HT-29 (cell line): ENCODE measurements at regions not wholly inside any gene's neighbourhood (a gene's known extent, or its start where the extent isn't known, plus 50 kb on each side); places are given as distances from the start of the nearest gene placed in this dataset. TPM values are rescaled to one million over a fixed set of nuclear protein-coding genes. Genes with fewer than 3 reads are reported as not detected.

ENCODE experiments used
- DNase-seq: peaks from one replicate; pipeline ENCODE4 v3.0.0-alpha.2; 2015; ENCODE audit warnings: low spot score
- small RNA-seq: library from RNA; depleted of rRNA; stranded (forward); fragments of <200 nt; gene quantifications from one replicate; pipeline ENCODE3, GENCODE V24; 2014

DNA sequence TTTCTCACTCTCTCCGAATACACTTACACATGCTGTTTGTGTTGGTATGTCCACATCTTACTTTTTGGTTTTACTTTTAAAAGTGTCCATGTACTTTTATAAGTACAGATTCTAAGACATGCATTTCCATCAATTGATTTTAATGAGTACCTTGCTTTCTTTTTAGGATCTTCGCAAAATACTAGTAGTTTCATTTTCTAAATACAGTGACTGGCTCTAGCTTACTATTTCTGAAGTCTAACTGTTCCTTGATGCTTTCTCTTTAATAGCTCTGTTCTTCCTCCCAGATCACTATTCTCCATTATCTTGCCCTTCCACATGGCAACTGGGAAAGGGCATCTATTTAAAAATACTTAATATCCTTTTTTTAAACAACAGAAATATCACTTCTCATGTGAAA is 164.1 kb downstream of the KITLG start:
- no peak for DNase-seq

DNA sequence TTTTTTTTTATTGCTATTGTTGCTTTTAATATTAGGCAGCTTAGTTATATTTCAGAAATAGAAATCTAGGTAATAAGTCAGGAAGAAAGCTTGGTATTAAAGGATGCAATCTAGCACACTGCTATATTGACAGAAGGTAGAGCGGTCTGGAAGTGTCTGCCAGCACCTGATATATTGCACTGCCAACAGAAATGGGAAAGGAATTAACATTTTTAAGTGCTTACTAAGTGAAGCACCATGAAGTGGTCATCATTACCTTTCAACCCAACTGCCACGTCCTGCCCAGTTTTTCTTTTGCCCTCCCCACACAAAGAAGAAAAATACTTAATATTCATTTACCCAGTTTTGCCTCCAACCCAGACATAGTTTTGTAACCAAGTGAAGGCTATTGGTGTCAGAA is 163.5 kb downstream of the KITLG start:
- DNase-seq = no peak

DNA sequence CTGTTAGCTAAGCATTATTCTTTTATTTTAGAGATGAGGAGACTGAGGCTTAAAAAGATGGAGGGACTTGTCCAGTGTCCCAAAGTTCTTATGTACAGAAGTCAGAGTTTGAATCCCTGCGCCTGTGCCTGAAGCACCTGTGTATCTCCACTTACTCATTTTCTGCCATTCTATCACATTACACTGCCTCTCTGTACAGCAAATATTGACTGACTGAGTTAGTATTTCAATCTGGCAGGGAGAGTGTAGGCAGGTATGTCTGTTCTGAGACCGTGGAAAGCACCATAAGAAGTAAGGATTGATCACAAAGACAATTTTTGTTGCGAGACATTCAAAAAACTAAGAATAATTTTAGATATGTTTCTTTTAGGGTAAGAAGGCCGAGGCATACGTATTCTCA is 162.7 kb downstream of the KITLG start:
- DNase-seq = no peak

DNA sequence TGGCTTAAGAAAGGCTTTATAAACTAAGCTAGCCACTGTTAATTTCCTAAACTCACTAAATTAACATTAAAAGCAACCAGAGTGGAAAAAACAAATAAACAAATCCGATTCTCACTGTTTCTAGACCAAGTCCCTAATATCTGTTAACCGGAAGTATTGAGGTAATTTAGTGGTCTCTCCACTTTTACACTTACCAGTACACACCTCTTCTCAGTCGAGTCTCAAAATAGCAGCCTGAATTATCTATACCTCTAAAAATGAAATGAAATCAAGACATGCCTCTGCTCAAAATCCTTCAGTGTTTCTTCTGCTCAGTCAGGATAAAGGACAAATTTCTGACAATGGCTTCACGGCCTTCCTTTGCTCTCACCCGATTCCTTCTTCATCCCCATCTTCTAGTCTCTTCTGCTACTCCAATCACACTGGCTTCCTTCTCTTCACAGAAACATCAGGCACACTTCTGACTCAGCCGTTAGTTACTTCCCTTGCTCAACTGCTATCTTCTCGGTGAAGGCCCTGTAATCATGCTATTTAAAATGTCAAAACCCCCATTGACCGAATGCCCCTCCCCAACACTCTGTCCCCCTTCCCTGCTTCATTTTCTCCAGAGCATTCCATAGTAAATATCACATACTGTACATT is 161.3 kb downstream of the KITLG start:
- no peak for DNase-seq

GRCh38 chr12:88419794-88420193 is 160.5 kb downstream of the KITLG start:
- DNase-seq = no peak

- DNase-seq = no peak
These were observed 159.8 kb downstream of the KITLG start for GRCh38 chr12:88420457-88420856.

DNA sequence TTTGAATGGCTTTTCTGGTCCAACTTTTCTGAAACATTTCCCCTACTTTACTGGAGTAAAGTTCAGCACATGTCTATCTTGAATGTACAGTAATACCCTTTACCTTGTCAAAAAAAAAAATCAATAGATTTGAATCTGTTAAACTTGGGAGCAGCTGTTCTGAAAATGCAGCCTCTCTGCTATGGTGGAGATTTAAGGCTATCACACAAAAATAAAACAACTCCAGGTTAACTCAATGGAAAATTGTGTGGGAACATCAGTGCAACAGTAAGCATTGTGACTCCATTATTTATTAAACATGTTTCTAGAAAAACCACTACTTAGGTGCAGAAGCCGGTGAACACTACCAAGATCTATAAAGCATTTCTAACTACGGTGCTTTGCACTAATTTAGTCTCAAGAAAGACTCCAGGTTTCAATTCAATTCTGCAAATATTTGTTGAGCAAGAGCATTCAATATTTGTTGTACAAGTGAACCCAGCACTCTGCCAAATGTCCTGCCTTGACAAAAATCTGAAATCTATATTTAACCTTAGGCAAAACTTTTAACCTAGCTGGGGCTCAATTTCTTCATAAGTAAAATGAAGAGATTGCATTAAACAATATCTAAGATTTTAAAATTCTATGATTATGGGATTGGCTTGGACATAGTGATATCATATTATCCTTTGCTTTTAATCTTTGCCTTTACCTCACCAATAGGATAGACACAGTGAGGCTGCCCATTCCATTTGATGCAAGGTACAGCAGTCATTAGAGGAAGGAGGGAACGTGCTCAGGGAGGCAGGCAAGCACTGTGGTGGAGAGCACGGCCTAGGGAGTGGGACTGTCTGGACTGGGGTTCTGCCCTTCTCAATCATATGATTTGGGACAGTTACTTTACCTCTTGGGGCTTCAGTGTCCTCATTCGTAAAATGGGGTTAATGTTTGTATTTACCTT is 155.2 kb downstream of the KITLG start:
- no peak for DNase-seq

GRCh38 chr12:88428350-88428749 is 151.9 kb downstream of the KITLG start:
- no peak for DNase-seq

DNA sequence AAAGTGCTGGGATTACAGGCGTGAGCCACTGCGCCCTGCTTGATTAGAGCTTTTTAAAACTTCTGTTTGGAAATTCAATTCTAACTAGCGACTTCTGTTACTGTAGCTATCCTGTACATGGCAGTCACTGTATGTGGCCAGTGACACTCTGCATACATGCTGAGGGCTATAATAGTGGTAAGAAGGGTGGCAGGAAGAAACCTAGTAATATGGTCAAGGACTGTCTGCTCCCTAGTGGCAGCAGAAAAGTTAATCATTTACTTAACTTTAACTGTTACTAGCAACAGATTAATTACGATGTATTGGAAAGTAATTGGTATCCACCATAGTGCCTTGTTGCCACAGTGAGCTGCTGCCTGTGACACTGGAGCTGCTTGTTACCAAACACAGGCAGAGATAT is 149.0 kb downstream of the KITLG start:
- DNase-seq = no peak

DNA sequence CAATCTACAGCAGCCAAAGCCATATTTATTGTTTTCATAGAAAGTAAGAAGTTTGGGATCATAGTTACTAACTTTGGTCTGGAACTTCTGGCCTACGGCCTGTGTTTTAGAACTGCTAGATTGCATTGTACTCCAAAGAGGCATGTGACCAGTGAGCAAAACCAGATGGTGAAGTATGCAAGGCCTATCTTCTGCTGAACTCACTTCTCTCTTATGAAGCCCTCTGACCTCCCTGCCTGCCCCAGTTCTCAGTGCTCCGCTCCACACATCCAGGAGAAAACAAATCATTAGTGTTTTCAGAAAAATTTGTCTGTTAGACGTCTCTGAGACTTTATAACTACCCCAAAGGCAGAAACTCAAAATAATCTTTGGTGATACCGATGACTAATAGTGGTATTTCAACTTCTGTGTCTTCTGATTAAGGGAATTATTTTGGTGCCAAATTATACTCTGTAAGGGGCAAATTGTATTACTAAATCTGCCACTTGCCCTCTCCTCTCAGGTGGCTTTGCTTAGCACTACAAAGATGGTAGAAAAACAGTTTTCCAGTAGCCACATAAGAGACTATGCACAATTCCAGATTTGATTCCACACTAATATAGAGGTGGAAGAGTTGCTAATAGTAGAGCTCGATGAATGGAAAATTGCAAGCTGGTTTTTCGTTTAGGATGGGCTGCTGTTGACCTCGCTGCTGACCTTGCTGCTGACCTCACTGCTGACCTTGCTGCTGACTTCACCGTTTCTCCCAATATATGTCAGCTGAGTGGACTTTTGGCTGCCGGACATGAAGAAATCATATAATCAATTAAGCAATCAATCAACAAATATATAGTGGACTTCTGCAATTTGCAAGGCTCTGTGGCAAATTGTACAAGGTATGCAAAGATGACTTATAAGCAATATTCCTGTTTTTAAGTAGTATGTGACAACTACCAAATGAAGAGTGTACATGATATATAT is 147.5 kb downstream of the KITLG start:
- no peak for DNase-seq

- DNase-seq = no peak
These were observed 146.1 kb downstream of the KITLG start for GRCh38 chr12:88433997-88434703.

DNA sequence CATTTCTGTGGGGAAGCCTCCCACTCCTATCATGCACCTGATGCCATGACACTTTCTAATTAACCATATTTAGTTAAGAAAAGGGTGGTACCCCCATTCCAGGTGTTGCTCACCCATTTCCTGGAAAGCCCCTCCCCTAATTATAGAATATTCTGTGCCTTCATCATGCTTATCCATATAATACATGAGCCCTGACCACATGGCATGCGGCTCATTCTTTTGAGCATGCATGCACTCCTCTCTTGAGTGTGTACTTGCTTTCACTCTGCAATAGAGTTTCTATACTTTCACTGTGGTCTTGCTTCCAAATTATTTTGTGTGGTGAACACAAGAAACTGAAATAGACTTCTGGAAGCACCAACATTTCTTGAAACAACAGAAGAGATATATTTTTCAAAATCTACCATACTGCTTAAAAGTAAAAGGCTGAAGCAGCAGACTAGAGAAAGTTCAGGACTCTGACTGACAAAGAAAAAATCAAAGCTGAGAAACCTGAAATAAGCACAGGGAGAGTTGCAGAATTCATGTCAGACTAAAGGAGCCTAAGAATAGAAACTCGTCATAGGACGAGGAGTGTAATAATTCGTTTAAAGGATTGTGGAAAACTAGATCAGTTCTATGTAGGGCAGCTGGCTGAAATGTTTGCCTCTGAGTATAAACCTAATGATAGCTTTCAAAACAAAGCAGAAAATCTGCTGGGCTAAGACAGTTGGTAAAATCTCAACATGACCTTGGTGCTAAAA is 144.8 kb downstream of the KITLG start:
- DNase-seq = no peak

DNA sequence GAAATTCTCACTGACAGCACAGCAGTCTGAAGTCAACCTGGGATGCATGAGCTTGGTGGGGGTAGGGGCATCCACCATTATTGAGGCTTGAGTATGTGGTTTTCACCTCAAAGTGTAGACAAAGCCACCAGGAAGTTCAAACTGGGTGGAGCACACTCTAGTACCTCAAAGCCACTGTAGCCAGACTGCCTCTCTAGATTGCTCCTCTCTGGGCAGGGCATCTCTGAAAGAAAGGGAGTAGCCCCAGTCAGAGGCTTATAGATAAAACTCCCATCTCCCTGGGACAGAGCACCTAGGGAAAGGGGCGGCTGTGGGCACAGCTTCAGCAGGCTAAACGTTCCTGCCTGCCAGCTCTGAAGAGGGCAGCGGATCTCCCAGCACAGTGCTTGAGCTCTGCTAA is 143.0 kb downstream of the KITLG start:
- no peak for DNase-seq

Small RNA genes in the stretch of these regions (small RNA-seq; reads per million reads assigned to genes)
- gene RF00019 = not detected
